ENCODE measurements at regions not wholly inside any gene's neighbourhood (a gene's known extent, or its start where the extent isn't known, plus 50 kb on each side); places are given as distances from the start of the nearest gene placed in this dataset.

DNA sequence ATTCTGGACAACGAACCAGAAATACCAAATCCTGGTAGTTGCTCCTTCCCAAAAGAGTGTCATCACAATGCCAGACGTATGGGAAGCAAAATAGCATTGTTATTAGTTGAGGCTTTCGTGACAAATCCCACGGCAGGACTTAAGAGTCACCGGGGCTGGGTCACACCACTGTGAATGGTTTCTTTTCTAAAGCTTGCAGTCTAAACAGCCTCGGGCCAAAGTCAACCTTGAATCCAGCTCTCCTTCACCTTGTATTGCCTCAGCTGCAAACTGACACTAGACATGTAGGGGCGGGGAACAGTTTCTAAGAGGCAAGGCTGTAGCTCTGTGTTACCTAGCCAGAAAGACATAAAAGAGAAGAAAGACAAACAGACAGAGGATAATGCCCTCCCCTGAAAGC lies 734.8 kb downstream of the MED13L start:
- TF ChIP-seq, protein P1, sequence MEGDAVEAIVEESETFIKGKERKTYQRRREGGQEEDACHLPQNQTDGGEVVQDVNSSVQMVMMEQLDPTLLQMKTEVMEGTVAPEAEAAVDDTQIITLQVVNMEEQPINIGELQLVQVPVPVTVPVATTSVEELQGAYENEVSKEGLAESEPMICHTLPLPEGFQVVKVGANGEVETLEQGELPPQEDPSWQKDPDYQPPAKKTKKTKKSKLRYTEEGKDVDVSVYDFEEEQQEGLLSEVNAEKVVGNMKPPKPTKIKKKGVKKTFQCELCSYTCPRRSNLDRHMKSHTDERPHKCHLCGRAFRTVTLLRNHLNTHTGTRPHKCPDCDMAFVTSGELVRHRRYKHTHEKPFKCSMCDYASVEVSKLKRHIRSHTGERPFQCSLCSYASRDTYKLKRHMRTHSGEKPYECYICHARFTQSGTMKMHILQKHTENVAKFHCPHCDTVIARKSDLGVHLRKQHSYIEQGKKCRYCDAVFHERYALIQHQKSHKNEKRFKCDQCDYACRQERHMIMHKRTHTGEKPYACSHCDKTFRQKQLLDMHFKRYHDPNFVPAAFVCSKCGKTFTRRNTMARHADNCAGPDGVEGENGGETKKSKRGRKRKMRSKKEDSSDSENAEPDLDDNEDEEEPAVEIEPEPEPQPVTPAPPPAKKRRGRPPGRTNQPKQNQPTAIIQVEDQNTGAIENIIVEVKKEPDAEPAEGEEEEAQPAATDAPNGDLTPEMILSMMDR (conservative IDR thresholded peaks at IDR 0.05), result no peak
- TF ChIP-seq ZFX (IDR thresholded peaks at IDR 0.05), result no peak

Data from C4-2B (cell line).